ENCODE measurements at regions not wholly inside any gene's neighbourhood (a gene's known extent, or its start where the extent isn't known, plus 50 kb on each side); places are given as distances from the start of the nearest gene placed in this dataset.

DNA sequence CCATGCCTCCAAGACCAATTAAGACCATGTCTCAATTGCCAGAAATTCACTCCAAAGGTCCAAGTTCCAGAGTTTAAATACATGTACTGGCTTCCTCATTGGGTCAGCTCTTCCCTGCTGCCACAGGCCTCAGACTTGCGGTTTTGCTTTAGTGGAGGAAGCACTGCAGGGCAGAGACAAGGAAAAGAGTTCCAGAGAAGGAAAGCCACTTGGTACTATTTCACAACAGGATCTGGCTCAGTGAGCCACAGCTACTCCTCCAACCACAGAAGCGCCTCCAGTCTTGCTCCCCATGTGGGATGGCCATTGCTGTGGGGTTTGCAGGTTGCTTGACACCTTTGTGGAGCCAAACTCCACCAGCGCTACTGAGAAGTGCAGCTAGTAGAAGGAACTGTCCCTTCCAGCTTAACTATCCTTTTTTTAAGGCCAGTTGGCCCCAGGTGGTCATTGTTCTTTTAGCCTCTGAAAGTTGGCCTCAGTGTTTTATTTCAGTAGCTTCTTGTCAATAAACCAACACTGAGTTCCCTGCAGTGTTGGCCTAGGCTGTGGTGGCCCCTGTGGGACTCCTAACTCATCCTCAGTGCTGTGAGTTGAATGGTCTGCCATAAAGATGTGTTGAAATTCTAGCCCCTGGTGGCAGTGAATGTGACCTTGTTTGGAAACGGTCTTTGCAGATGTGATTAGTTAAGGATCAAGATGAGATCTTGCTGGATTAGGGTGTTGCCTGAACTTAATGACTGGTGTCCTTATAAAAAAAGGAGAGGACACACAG lies 93.7 kb upstream of the DAP start:
- CTCF ChIA-PET = interaction anchor here (0.9 to 1.9 kb wide), 4 partner anchors 10 to 21 kb away, joined by 3 to 7 read pairs (median 3); no protein-coding TSS in a partner anchor
- ATAC-seq (ENCODE audit: low read depth) = no peak

GRCh38 chr5:10853154-10853553 lies 92.1 kb upstream of the DAP start:
- Histone ChIP-seq H3K27ac (ENCODE audit: low read length in 2 of 2) (no peak overlapping the region), H3K79me2 (ENCODE audit: control insufficient read depth, insufficient read depth, low read length) (no peaks in the 10 kb centered on the region), H3K9ac (ENCODE audit: low read length) (no peak overlapping the region), H3K27me3 (replicated peaks in 1 of 4; ENCODE audit: control extremely low read depth in 1 of 4, control insufficient read depth in 3 of 4, insufficient read depth in 4 of 4, low read length in 3 of 4) (peaks cover 0 to 6% (median 2%) of the 10 kb centered on the region in 4 experiments), H3K36me3 (replicated peaks in 1 of 2; ENCODE audit: control extremely low read depth in 1 of 2, control insufficient read depth in 1 of 2, extremely low read depth in 1 of 2, insufficient read depth in 2 of 2, low read length in 1 of 2) (no peaks in the 10 kb centered on the region), H3K4me2 (replicated peaks; ENCODE audit: low read depth, low read length, poor library complexity, severe bottlenecking) (no peak overlapping the region), H2AFZ (ENCODE audit: insufficient read depth, low read depth, low read length, poor library complexity, severe bottlenecking) (no peak overlapping the region), H3K4me3 (ENCODE audit: control extremely low read depth in 1 of 5, extremely low read depth in 1 of 5, insufficient read depth in 1 of 5, low read depth in 2 of 5, low read length in 4 of 5) (no peak overlapping the region), H4K20me1 (ENCODE audit: control insufficient read depth, insufficient read depth, low read length, poor library complexity, severe bottlenecking) (no peaks in the 10 kb centered on the region), H3K9me3 (ENCODE audit: control extremely low read depth in 1 of 3, control insufficient read depth in 2 of 3, insufficient read depth in 1 of 3, low read length in 2 of 3) (no peaks in the 10 kb centered on the region), H3K4me1 (ENCODE audit: control insufficient read depth in 2 of 2, insufficient read depth in 2 of 2, low read length in 2 of 2) (no peaks in the 10 kb centered on the region)
- no peak for TF ChIP-seq EZH2 (IDR thresholded peaks at IDR 0.05; ENCODE audit: borderline replicate concordance, insufficient read depth, low read depth, low read length, poor library complexity, severe bottlenecking)
- TF ChIP-seq, protein P1, sequence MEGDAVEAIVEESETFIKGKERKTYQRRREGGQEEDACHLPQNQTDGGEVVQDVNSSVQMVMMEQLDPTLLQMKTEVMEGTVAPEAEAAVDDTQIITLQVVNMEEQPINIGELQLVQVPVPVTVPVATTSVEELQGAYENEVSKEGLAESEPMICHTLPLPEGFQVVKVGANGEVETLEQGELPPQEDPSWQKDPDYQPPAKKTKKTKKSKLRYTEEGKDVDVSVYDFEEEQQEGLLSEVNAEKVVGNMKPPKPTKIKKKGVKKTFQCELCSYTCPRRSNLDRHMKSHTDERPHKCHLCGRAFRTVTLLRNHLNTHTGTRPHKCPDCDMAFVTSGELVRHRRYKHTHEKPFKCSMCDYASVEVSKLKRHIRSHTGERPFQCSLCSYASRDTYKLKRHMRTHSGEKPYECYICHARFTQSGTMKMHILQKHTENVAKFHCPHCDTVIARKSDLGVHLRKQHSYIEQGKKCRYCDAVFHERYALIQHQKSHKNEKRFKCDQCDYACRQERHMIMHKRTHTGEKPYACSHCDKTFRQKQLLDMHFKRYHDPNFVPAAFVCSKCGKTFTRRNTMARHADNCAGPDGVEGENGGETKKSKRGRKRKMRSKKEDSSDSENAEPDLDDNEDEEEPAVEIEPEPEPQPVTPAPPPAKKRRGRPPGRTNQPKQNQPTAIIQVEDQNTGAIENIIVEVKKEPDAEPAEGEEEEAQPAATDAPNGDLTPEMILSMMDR (IDR thresholded peaks at IDR 0.05) = no peak
- WGBS (ENCODE audit: insufficient coverage) = 85% methylated on average over 1 of the region's 3 CpGs
- Mint-ChIP-seq H3K4me3 (no peak overlapping the region), H3K4me1 (peaks cover 6% of the 10 kb centered on the region), H3K27me3 (peaks cover 17% of the 10 kb centered on the region), H3K9me3 (ENCODE audit: insufficient read depth) (peaks cover 4% of the 10 kb centered on the region), H3K27ac (no peak overlapping the region)
- ATAC-seq (ENCODE audit: low read depth) = no peak
- intact Hi-C loops (cut with micrococcal nuclease) = loop anchor here (10.0 kb wide), 1 partner anchor 158 kb away; no protein-coding TSS in a partner anchor
- DNase-seq = no peak
- POLR2A ChIA-PET = no interaction called here
- CTCF ChIA-PET = no interaction called here

More for the DNA sequence above, 93.7 kb upstream of the DAP start:
- intact Hi-C loops (cut with micrococcal nuclease) = loop anchor here (10.0 kb wide), 1 partner anchor 160 kb away; no protein-coding TSS in a partner anchor
- Histone ChIP-seq H2AFZ (ENCODE audit: insufficient read depth, low read depth, low read length, poor library complexity, severe bottlenecking) (no peak overlapping the region), H3K36me3 (replicated peaks in 1 of 2; ENCODE audit: control extremely low read depth in 1 of 2, control insufficient read depth in 1 of 2, extremely low read depth in 1 of 2, insufficient read depth in 2 of 2, low read length in 1 of 2) (no peaks in the 10 kb centered on the region), H3K27ac (ENCODE audit: low read length in 2 of 2) (no peak overlapping the region), H3K27me3 (replicated peaks in 1 of 4; ENCODE audit: control extremely low read depth in 1 of 4, control insufficient read depth in 3 of 4, insufficient read depth in 4 of 4, low read length in 3 of 4) (peaks cover 0 to 6% (median 2%) of the 10 kb centered on the region in 4 experiments), H3K4me2 (replicated peaks; ENCODE audit: low read depth, low read length, poor library complexity, severe bottlenecking) (no peak overlapping the region), H3K4me3 (ENCODE audit: control extremely low read depth in 1 of 5, extremely low read depth in 1 of 5, insufficient read depth in 1 of 5, low read depth in 2 of 5, low read length in 4 of 5) (no peak overlapping the region), H3K9ac (ENCODE audit: low read length) (no peak overlapping the region), H3K9me3 (ENCODE audit: control extremely low read depth in 1 of 3, control insufficient read depth in 2 of 3, insufficient read depth in 1 of 3, low read length in 2 of 3) (no peaks in the 10 kb centered on the region), H3K79me2 (ENCODE audit: control insufficient read depth, insufficient read depth, low read length) (no peaks in the 10 kb centered on the region), H3K4me1 (ENCODE audit: control insufficient read depth in 2 of 2, insufficient read depth in 2 of 2, low read length in 2 of 2) (no peaks in the 10 kb centered on the region), H4K20me1 (ENCODE audit: control insufficient read depth, insufficient read depth, low read length, poor library complexity, severe bottlenecking) (no peaks in the 10 kb centered on the region)
- peaks cover 17% of the 10 kb centered on the region for H3K27me3 Mint-ChIP-seq
- WGBS (ENCODE audit: insufficient coverage) = 73% methylated on average over 1 of the region's 4 CpGs
- H3K9me3 Mint-ChIP-seq (ENCODE audit: insufficient read depth) = no peaks in the 10 kb centered on the region
- POLR2A ChIA-PET = no interaction called here
- H3K27ac Mint-ChIP-seq = no peak overlapping the region
- H3K4me1 Mint-ChIP-seq = peaks cover 6% of the 10 kb centered on the region
- TF ChIP-seq, protein P1 (IDR thresholded peaks at IDR 0.05) = no peak
- no peak for TF ChIP-seq EZH2 (IDR thresholded peaks at IDR 0.05; ENCODE audit: borderline replicate concordance, insufficient read depth, low read depth, low read length, poor library complexity, severe bottlenecking)
- DNase-seq = no peak
- no peak overlapping the region for H3K4me3 Mint-ChIP-seq
